A549 (cell line): ENCODE measurements at regions not wholly inside any gene's neighbourhood (a gene's known extent, or its start where the extent isn't known, plus 50 kb on each side); places are given as distances from the start of the nearest gene placed in this dataset.

Experiments used
- ATAC-seq, 2 experiments: fragments of 200-7000 bp in 1 of 2; fragments of >200 bp in 1 of 2; cut with Nextera tagmentation in 1 of 2; cut with Tn5 transposase in 1 of 2; 3 replicates each; pipeline versions ENCODE4 v1.8.0 to v1.9.1; 2018 to 2020; ENCODE audit warnings: mild to moderate bottlenecking in 1 of 2, moderate library complexity in 1 of 2
- CTCF ChIA-PET: fragments of 300-600 bp; sonication (Branson Sonifier 250); formaldehyde crosslinking; extraction: SDS; loops from one replicate; lab custom pipeline; 2021; ENCODE audit warnings: antibody characterized with exemption, inconsistent platforms; lab: Yijun Ruan, JAX
- POLR2A ChIA-PET: fragments of 350-600 bp; formaldehyde crosslinking; extraction: SDS; loops from one replicate; lab custom pipeline; 2021; ENCODE audit warnings: antibody characterized with exemption, inconsistent platforms; lab: Yijun Ruan, JAX
- DNase-seq, 2 experiments: peaks; one replicate each; pipeline versions ENCODE4 v3.0.0 to v3.0.0-alpha.2; 2011 to 2016; ENCODE audit warnings: low read depth in 1 of 2, low spot score in 1 of 2
- FAIRE-seq: peaks from 2 replicates; lab custom pipeline; 2011; peaks lifted over from hg19 to GRCh38; lab: Jason Lieb, UNC
- H3K27ac ChIP-seq, 2 experiments: fragments of >200 bp; sonication (Bioruptor Twin); formaldehyde crosslinking; 3 replicates each; pipeline ENCODE4 v1.5.1; 2016 to 2017
- H3K4me1 ChIP-seq: fragments of >200 bp; sonication (Bioruptor Twin); formaldehyde crosslinking; 3 replicates; pipeline ENCODE4 v1.6.1; 2016
- H3K4me2 ChIP-seq: fragments of >200 bp; sonication (Bioruptor Twin); formaldehyde crosslinking; 3 replicates; pipeline ENCODE4 v1.6.1; 2016
- H3K4me3 ChIP-seq: fragments of >200 bp; sonication (Bioruptor Twin); formaldehyde crosslinking; 3 replicates; pipeline ENCODE4 v1.5.1; 2016
- H3K9me3 ChIP-seq: fragments of >200 bp; sonication (Bioruptor Twin); formaldehyde crosslinking; 3 replicates; pipeline ENCODE4 v1.6.1; 2016
- ATOH8 ChIP-seq: fragments of 250-450 bp; sonication (Bioruptor Pico); IDR thresholded peaks from 2 replicates; pipeline ENCODE4 v1.5.0; 2020; ENCODE audit warnings: low read depth, mild to moderate bottlenecking, moderate library complexity
- BHLHE40 ChIP-seq: IDR thresholded peaks from 2 replicates; pipeline ENCODE4 v1.6.1; 2012; ENCODE audit warnings: low read depth, low read length, inconsistent platforms
- CBX8 ChIP-seq: fragments of 200-600 bp; sonication (generic); IDR thresholded peaks from 2 replicates; pipeline ENCODE4 v1.6.1; 2016
- CHD4 ChIP-seq: fragments of 200-600 bp; sonication (generic); IDR thresholded peaks from 2 replicates; pipeline ENCODE4 v1.6.1; 2016; ENCODE audit warnings: antibody characterized with exemption, mild to moderate bottlenecking, borderline replicate concordance
- ESRRA ChIP-seq: fragments of 150-350 bp; IDR thresholded peaks from 2 replicates; pipeline ENCODE4 v1.6.1; 2014; ENCODE audit warnings: mild to moderate bottlenecking, low read length, borderline replicate concordance
- FOSB ChIP-seq: fragments of 250-450 bp; sonication (Bioruptor Pico); IDR thresholded peaks from 2 replicates; pipeline ENCODE4 v1.5.0; 2020; ENCODE audit warnings: mild to moderate bottlenecking, moderate library complexity
- FOSL2 ChIP-seq, 2 experiments: fragments of 450-650 bp in 1 of 2; fragments of >200 bp in 1 of 2; sonication (Bioruptor Twin) in 1 of 2; formaldehyde crosslinking; IDR thresholded peaks; 2 replicates each; pipeline versions ENCODE4 v1.5.0 to v1.6.1; 2016 to 2020; ENCODE audit warnings: mild to moderate bottlenecking in 1 of 2, moderate library complexity in 1 of 2
- GATA3 ChIP-seq: IDR thresholded peaks from 2 replicates; pipeline ENCODE4 v1.6.1; 2012; ENCODE audit warnings: borderline replicate concordance
- HES2 ChIP-seq: fragments of >200 bp; sonication (Bioruptor Twin); formaldehyde crosslinking; IDR thresholded peaks from 2 replicates; pipeline ENCODE4 v1.6.1; 2016
- HOXA7 ChIP-seq: fragments of 250-450 bp; sonication (Bioruptor Pico); IDR thresholded peaks from 2 replicates; pipeline ENCODE4 v1.5.0; 2020; ENCODE audit warnings: mild to moderate bottlenecking, moderate library complexity
- HOXB13 ChIP-seq: fragments of 250-450 bp; sonication (Bioruptor Pico); IDR thresholded peaks from 2 replicates; pipeline ENCODE4 v1.5.0; 2020; ENCODE audit warnings: low read depth, mild to moderate bottlenecking, moderate library complexity
- JUN ChIP-seq, 2 experiments: fragments of >200 bp; sonication (Bioruptor Twin); formaldehyde crosslinking; IDR thresholded peaks; 2 replicates in 1 of 2; 3 replicates in 1 of 2; pipeline ENCODE4 v1.6.1; 2016 to 2017
- KDM1A ChIP-seq: fragments of 200-600 bp; sonication (generic); IDR thresholded peaks from 2 replicates; pipeline ENCODE4 v1.6.1; 2016; ENCODE audit warnings: low read depth, mild to moderate bottlenecking
- MAFK ChIP-seq: fragments of 450-650 bp; IDR thresholded peaks from 2 replicates; pipeline ENCODE4 v1.6.1; 2014; ENCODE audit not compliant: partially characterized antibody
- NR3C1 ChIP-seq: fragments of >200 bp; sonication (Bioruptor Twin); formaldehyde crosslinking; IDR thresholded peaks from 3 replicates; pipeline ENCODE4 v1.6.1; 2017
- POLR2A ChIP-seq: IDR thresholded peaks from 2 replicates; pipeline ENCODE4 v1.6.1; 2012; ENCODE audit warnings: mild to moderate bottlenecking, low read length
- POLR2AphosphoS2 ChIP-seq: conservative IDR thresholded peaks from 2 replicates; pipeline ENCODE4 v1.6.1; 2012; ENCODE audit warnings: low read length, improper control_type of control experiment, inconsistent platforms
- RARB ChIP-seq: fragments of 250-450 bp; sonication (Bioruptor Pico); IDR thresholded peaks from 2 replicates; pipeline ENCODE4 v1.8.0; 2021; ENCODE audit warnings: mild to moderate bottlenecking, moderate library complexity
- RCOR1 ChIP-seq: fragments of 150-350 bp; IDR thresholded peaks from 2 replicates; pipeline ENCODE4 v1.6.1; 2014; ENCODE audit warnings: antibody characterized with exemption, low read length, low read depth
- REST ChIP-seq: fragments of 200-600 bp; sonication (generic); IDR thresholded peaks from 2 replicates; pipeline ENCODE4 v1.6.1; 2016; ENCODE audit warnings: antibody characterized with exemption, mild to moderate bottlenecking, moderate library complexity
- RFX5 ChIP-seq: fragments of 450-650 bp; IDR thresholded peaks from 2 replicates; pipeline ENCODE4 v1.7.1; 2014; ENCODE audit warnings: antibody characterized with exemption, mild to moderate bottlenecking, moderate library complexity
- SMC3 ChIP-seq: fragments of >200 bp; sonication (Bioruptor Twin); formaldehyde crosslinking; IDR thresholded peaks from 3 replicates; pipeline ENCODE4 v1.6.1; 2018; ENCODE audit warnings: inconsistent platforms
- SREBF2 ChIP-seq: fragments of 450-650 bp; IDR thresholded peaks from 2 replicates; pipeline ENCODE4 v1.6.1; 2014; ENCODE audit warnings: mild to moderate bottlenecking, moderate library complexity
- TP53 ChIP-seq: fragments of 250-450 bp; sonication (Bioruptor Pico); IDR thresholded peaks from 2 replicates; pipeline ENCODE4 v1.5.0; 2021; ENCODE audit warnings: mild to moderate bottlenecking, moderate library complexity
- USF2 ChIP-seq: fragments of 450-650 bp; IDR thresholded peaks from 2 replicates; pipeline ENCODE4 v1.6.1; 2014; ENCODE audit warnings: antibody characterized with exemption
- ZFP36 ChIP-seq: fragments of 450-650 bp; IDR thresholded peaks from 2 replicates; pipeline ENCODE4 v1.6.1; 2014; ENCODE audit warnings: borderline replicate concordance; ENCODE audit not compliant: partially characterized antibody
- ZSCAN20 ChIP-seq: fragments of 250-450 bp; sonication (Bioruptor Pico); IDR thresholded peaks from 2 replicates; pipeline ENCODE4 v1.8.0; 2022; ENCODE audit warnings: mild to moderate bottlenecking, moderate library complexity
- WGBS: methylation state at CpG from one replicate; pipeline ENCODE4 v1.1.6; 2017; ENCODE audit errors: missing lambda C conversion rate; 5-methylcytosine and 5-hydroxymethylcytosine counted together

- TF ChIP-seq USF2 (no peak), GATA3 (no peak)
These were observed 657.9 kb downstream of the NXPH1 start (continued) for GRCh38 chr7:9091282-9091681.

GRCh38 chr7:9097565-9098060 lies 664.2 kb downstream of the NXPH1 start:
- ATAC-seq (no peak), DNase-seq (no peak), FAIRE-seq (no peak)
- H3K4me2 ChIP-seq, result no peak overlapping the region
- CTCF ChIA-PET, result no interaction called here
- WGBS, result 0% methylated on average over 2 of the region's 2 CpGs
- no peak overlapping the region for H3K4me3 ChIP-seq
- no peaks in the 10 kb centered on the region for H3K9me3 ChIP-seq
- no peak for TF ChIP-seq JUN (IDR thresholded peaks at IDR 0.05)
- no peak for TF ChIP-seq POLR2A
- no peak for TF ChIP-seq MAFK
- TF ChIP-seq RARB (CRISPR knock-in tag), result no peak
- no peak for TF ChIP-seq RFX5
- TF ChIP-seq TP53 (CRISPR knock-in tag), result no peak
- TF ChIP-seq HOXA7, result no peak
- no peak for TF ChIP-seq ATOH8 (CRISPR knock-in tag)
- no peak for TF ChIP-seq ZFP36
- TF ChIP-seq FOSL2 (IDR thresholded peaks at IDR 0.05), result no peak
- no peak for TF ChIP-seq FOSL2 (CRISPR knock-in tag; IDR thresholded peaks at IDR 0.05)
- no peak for TF ChIP-seq ZSCAN20
- no peak overlapping the region for H3K27ac ChIP-seq
- H3K4me1 ChIP-seq, result no peaks in the 10 kb centered on the region
- POLR2A ChIA-PET, result no interaction called here

- FAIRE-seq, result no peak
These were observed 666.9 kb downstream of the NXPH1 start for GRCh38 chr7:9100289-9100688.

GRCh38 chr7:9102846-9103245 lies 669.4 kb downstream of the NXPH1 start:
- POLR2A ChIA-PET, result no interaction called here
- CTCF ChIA-PET, result no interaction called here

More at GRCh38 chr7:9100289-9100688, 666.9 kb downstream of the NXPH1 start:
- 1% methylated on average over 2 of the region's 2 CpGs for WGBS
- DNase-seq (no peak), ATAC-seq (no peak)
- Histone ChIP-seq H3K9me3 (no peaks in the 10 kb centered on the region), H3K27ac (no peak overlapping the region), H3K4me1 (no peaks in the 10 kb centered on the region), H3K4me3 (no peak overlapping the region)
- CTCF ChIA-PET, result no interaction called here
- TF ChIP-seq BHLHE40, result no peak
- TF ChIP-seq TP53 (CRISPR knock-in tag), result no peak
- TF ChIP-seq RCOR1, result no peak
- no peak for TF ChIP-seq HES2
- TF ChIP-seq POLR2AphosphoS2, result no peak
- TF ChIP-seq, all 56 proteins: peak for 0
- POLR2A ChIA-PET, result no interaction called here
- H3K4me2 ChIP-seq, result no peak overlapping the region

GRCh38 chr7:9106747-9107146 lies 673.3 kb downstream of the NXPH1 start:
- DNase-seq, result no peak
- no peak overlapping the region for H3K27ac ChIP-seq
- ATAC-seq, result no peak
- FAIRE-seq, result no peak
- no peak overlapping the region for H3K4me3 ChIP-seq
- H3K9me3 ChIP-seq, result peaks cover 8% of the 10 kb centered on the region; the same call in 1 of the 3 replicates
- POLR2A ChIA-PET, result no interaction called here
- H3K4me1 ChIP-seq, result no peaks in the 10 kb centered on the region
- CTCF ChIA-PET, result no interaction called here
- WGBS, result 0% methylated on average over 1 of the region's 3 CpGs
- no peak overlapping the region for H3K4me2 ChIP-seq
- TF ChIP-seq CHD4, result no peak
- no peak for TF ChIP-seq REST
- TF ChIP-seq RARB (CRISPR knock-in tag), result no peak
- TF ChIP-seq NR3C1, result no peak
- no peak for TF ChIP-seq ESRRA
- no peak for TF ChIP-seq CBX8
- no peak for TF ChIP-seq KDM1A
- TF ChIP-seq ZFP36, result no peak
- TF ChIP-seq SMC3, result no peak
- TF ChIP-seq FOSB (CRISPR knock-in tag), result no peak

More at GRCh38 chr7:9102846-9103245, 669.4 kb downstream of the NXPH1 start:
- no peak for DNase-seq
- no peak for FAIRE-seq
- no peak overlapping the region for H3K27ac ChIP-seq
- H3K4me2 ChIP-seq, result no peak overlapping the region
- TF ChIP-seq GATA3, result no peak
- TF ChIP-seq POLR2AphosphoS2, result no peak
- TF ChIP-seq HOXB13 (CRISPR knock-in tag), result no peak
- no peak for TF ChIP-seq SREBF2
- TF ChIP-seq CHD4, result no peak
- no peak for TF ChIP-seq FOSB (CRISPR knock-in tag)
- TF ChIP-seq ZSCAN20, result no peak
- no peak overlapping the region for H3K4me3 ChIP-seq
- 0 out of 3 replicates have a peak, but pooled peaks cover 4% of the 10 kb centered on the region for H3K9me3 ChIP-seq
- no peak for ATAC-seq
- no peaks in the 10 kb centered on the region for H3K4me1 ChIP-seq
